NCI-H2196 (cell line): ENCODE measurements at regions not wholly inside any gene's neighbourhood (a gene's known extent, or its start where the extent isn't known, plus 50 kb on each side); places are given as distances from the start of the nearest gene placed in this dataset.

Experiments
- DNase-seq: peaks from one replicate; lab custom pipeline; 2025; ENCODE audit not compliant: unreplicated experiment; lab: John Stamatoyannopoulos, UW

DNA sequence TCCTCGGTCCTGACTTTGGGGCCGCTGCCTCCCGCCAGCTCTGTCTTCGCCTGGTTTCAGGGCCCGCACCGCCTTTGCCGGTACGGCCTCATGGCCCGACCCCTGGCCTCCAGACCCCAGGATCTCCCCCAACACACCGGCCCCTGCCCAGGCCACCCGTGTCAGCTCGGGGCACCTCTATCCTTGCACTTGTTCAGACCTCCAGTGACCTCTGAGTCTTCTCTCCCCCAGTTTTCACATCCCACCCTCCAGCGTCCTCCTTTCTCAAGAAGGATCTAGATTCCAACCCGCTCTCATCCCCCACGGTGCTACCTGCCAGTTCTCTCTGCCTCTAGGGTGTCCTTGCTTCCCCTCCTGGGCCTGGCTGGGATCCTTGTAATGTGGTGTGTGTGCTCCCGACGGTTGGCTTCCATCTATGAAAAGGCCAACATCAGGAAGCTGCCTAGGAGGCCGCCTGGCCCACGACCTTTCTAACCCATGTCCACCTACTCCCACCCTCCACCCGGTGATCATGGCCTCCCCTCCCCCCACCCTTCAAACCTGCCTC is 61.1 kb downstream of the SPATA31C2 start:
- DNase-seq = no peak

- peak; percentile 83 for DNase-seq
Measured at GRCh38 chr9:88076286-88077070, 61.8 kb downstream of the SPATA31C2 start.

- no peak for DNase-seq
Measured at GRCh38 chr9:88075966-88076285, 62.3 kb downstream of the SPATA31C2 start.

- DNase-seq = no peak
Measured at GRCh38 chr9:88075506-88075905, 62.8 kb downstream of the SPATA31C2 start.

GRCh38 chr9:88074931-88075330 is 63.3 kb downstream of the SPATA31C2 start:
- DNase-seq = no peak

DNA sequence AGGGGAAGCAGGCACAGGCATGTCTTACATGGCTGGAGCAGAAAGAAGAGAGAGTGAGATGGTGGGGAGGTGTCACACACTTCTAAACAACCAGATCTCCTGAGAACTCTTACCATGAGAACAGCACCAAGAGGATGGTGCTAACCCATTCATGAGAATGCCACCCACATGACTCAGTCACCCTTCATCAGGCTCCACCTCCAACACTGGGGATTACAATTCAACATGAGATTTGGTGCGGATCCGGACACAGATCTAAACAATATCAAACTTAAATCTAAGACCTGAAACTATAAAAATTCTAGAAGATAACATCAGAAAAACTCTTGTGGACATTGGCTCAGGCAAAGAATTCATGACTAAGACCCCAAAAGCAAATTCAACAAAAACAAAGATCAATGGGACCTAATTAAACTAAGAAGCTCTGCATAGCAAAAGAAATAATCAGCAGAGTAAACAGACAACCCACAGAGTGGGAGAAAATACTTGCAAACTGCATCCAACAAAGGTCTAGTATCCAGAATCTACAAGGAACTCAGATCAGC is 65.4 kb downstream of the SPATA31C2 start:
- DNase-seq = no peak

- DNase-seq = no peak
Measured at GRCh38 chr9:88071331-88071730, 66.9 kb downstream of the SPATA31C2 start.

GRCh38 chr9:88065619-88066018 is 72.7 kb downstream of the SPATA31C2 start:
- no peak for DNase-seq

DNA sequence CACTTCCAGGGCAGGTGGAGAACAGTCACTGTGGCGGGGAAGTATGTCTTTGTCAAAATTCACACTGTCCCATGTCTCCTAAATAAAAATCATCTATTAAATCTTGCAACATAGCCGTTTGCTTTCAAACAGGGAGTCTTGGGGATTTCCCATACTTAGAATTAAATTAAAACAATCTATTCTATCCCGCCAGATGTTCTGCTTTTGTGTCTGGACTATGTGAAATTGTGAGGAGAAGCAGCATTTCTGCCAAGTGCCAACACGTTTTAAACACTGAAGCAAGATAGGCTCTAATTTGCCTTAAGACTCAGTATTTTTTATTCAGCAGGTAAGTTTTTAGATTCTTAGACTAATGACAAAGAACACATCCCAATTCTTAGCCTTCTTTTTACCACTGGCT is 73.7 kb downstream of the SPATA31C2 start:
- DNase-seq = no peak

DNA sequence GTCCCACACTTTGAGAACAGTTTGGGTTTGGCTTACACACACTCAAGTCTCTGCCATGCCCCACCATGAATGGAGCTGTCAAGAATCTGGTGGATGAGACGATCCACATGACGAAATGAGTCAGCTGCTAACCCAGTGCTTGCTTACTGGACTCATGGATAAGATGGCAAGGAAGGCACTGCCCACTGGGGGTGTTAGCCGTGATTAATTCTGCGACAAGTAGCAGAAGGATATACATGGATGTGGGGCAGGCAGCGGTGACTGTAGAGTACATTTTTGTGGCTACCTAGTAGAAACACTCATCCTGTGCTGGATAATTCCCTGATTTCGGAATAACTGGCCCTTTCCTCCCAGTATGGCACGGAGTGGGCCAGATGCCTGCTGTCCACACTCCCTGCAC is 77.5 kb downstream of the SPATA31C2 start:
- no peak for DNase-seq

DNA sequence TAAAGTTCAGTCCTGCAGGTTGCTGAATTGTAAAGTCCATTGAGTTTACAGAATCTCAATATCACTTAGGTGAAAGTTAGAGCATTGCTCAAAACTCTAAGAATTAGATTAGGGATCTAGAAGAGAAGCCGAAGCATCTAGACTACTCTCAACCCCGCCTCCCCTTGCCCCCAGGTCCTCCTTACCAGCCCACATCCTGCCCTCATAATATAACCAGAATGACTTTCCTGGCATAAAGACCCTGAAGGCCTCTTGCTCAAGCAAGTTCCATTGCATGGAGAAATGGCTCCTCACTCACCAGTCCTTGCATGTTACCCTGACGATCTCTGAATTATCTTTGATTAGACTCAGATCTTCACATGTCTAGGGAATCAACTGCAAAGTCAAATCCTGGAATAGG is 78.8 kb downstream of the SPATA31C2 start:
- DNase-seq = no peak

- DNase-seq = no peak
Measured at GRCh38 chr9:88056876-88057275, 81.4 kb downstream of the SPATA31C2 start.

DNA sequence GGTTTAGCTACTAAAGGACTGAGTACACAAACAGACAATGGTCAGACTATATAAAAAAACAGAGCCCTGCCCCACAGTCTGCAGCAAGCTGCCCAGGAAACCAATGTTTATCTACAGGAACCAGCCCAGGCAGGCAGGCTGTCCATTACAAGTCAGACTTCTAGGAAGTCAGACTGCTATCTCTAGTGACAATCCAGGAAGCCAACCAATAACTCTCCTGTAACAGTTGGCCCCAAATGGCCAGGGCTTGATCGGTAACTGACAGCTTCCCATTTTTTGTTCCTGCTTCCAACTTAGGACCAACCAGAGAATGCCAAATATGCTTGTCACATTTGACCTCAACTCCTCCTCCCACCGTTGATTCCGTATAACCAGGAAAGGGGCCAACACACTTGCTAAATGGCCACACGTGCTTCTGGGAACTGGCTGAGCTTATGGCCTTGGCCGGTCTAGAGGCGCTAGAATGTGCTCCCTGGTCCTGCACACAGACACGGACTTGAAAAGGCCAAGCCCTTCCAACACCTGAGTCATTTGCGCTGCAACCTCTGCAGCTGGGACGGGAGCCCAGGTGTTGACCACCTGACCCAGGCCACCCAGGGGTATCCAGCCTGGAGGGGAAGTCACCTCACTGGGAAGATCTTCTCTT is 79.6 kb upstream of the CDK20 start:
- DNase-seq = no peak

DNA sequence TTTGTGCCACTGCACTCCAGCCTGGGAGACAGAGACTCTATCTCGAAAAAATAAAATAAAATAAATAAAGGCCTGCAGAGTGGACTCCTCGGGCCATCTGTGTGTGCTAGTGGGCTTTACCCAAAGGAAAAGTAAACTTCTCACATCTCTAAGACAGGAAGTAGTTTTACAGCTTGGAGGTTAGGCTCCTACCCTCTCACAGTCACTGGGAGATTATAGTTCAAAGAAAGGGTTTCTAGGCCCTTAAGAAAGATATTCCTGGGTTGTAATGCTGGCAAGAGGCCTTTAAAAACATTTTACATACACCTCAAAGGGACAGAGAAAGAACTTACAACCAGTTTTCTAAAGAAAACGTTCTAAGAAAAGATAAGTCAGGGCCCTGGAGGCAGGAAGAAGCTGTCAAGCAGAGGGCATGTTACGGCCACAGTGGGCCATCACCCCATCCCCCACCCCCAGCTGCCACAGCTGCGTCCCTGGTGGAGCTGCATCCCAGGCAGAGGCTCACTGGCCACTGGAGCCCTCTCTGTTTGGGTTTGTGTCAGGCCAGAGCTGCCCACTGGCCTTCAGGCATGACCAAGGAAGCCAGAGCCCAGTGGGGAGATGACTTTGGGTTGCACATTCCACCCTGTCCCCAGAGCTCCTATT is 78.1 kb upstream of the CDK20 start:
- DNase-seq = no peak

DNA sequence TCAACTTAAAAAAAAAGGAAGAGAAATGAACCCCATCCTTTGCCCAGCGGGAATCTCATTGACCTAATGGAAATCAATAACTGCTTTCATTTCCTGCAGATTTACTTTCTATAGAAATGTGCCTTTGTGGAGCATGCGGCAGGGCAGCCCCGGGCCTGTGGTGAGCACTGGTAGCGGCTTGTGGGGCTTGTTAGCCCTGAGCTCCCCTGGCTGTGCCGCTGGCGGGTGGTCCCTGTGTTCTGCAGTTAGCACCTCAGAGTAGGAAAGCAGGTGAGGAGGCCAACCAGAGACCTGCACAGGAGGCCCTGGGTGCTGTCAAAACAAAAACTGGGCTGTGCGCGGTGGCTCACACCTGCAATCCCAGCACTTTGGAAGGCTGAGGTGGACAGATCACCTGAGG is 76.8 kb upstream of the CDK20 start:
- no peak for DNase-seq

GRCh38 chr9:88049677-88050307 is 75.5 kb upstream of the CDK20 start:
- DNase-seq = no peak

GRCh38 chr9:88046542-88046941 is 72.2 kb upstream of the CDK20 start:
- DNase-seq = no peak

DNA sequence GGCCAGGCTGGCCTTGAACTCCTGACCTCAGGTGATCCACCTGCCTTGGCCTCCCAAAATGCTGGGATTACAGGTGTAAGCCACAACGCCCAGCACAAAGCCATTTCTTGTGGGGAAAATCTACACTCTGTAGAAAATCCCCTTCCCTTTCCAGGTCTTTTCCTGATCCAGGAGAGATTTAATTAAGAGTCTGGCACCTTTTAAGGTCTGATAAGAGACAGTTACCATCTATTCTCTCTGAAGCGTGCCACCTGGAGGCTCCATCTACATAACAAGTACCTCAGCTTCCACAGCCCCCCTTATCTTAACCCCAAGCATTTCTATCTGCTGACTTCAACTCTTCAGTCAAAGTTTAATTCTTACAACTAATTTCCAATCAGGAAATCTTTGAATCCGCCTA is 71.4 kb upstream of the CDK20 start:
- no peak for DNase-seq

DNA sequence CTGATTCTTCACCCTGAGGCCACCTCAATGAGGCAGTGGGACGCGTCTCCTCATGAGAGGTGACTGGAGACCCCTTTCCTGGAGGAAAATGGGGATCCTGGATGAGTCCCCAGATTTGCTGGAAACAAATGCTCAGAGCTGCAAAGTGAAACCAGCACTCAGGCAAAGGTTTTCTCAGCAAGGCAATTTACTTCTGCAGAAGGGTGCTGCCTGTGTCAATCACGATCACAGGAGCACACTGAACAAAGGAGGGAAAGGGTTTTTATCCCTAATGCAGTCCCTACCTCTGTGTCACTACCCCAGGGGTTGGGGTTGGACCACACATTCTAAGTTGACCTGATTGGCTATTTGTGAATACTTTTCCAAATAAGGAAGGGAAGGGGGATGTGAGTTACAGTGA is 69.9 kb upstream of the CDK20 start:
- no peak for DNase-seq

DNA sequence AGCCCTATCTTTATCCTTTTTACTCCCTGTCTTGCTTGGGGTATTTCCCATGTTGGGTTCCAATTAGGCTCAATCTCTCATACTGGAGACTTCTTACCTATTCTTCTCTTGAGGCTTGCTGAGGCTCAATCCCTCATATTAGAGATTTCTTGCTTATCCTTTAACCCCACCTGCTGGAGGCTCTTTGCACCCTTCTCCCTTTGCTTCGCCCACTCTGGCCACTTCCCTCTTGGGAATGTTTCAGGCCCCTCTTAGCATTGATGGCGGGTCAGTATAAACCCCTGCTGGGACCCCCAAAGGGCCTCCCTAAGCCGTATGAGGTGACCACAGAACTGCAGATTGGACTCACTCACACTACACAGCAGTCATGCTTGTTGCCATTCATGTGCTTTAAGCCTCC is 69.3 kb upstream of the CDK20 start:
- no peak for DNase-seq

DNA sequence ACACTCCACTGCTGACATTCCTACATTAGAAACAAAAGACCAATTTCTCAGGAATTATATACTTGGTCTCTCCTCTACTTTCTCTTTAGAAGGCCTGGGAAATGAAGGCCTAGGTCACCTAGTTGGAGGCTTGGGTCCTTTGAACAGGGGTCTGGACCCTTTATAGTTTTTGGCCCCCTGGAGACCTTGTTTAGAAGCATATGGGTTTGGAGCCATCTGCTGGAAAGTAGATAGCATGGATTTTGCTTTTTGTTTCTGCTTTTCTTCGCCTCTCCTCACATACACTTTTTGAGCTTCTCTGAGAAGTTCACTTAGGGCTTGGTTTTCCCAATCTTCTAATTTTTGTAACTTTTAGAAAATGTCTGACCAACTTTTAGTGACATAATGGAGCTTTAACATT is 67.1 kb upstream of the CDK20 start:
- DNase-seq = no peak
